Stimulated activated naive CD8-positive, alpha-beta T cell treated with anti-CD3 and anti-CD28 coated beads, Interleukin-15, amount 100 ng/mL, for 72 hours (primary cell): ENCODE measurements at regions not wholly inside any gene's neighbourhood (a gene's known extent, or its start where the extent isn't known, plus 50 kb on each side); places are given as distances from the start of the nearest gene placed in this dataset.

Experiments used
- ATAC-seq: fragments of 150-1000 bp; cut with Tn5 transposase; 2 replicates; pipeline ENCODE4 v1.10.0; 2021; ENCODE audit warnings: mild to moderate bottlenecking, moderate library complexity
- DNase-seq, 2 donors: peaks; one replicate each; pipeline ENCODE4 v3.0.0; 2021 to 2022
- H3K27ac Mint-ChIP-seq, 2 donors: one replicate each; pipeline ENCODE4 v1.8.0; 2022; ENCODE audit warnings: mild to moderate bottlenecking in 2 of 2, mixed read lengths in 2 of 2, moderate library complexity in 2 of 2
- H3K27me3 Mint-ChIP-seq: one replicate; pipeline ENCODE4 v1.8.0; 2022; ENCODE audit warnings: mixed read lengths
- H3K4me1 Mint-ChIP-seq: one replicate; pipeline ENCODE4 v1.8.0; 2022; ENCODE audit warnings: mild to moderate bottlenecking, mixed read lengths
- H3K4me3 Mint-ChIP-seq, 2 donors: one replicate each; pipeline ENCODE4 v1.8.0; 2022; ENCODE audit warnings: mild to moderate bottlenecking in 2 of 2, mixed read lengths in 2 of 2, moderate library complexity in 1 of 2
- H3K9me3 Mint-ChIP-seq, 2 donors: one replicate each; pipeline ENCODE4 v1.8.0; 2022; ENCODE audit warnings: mixed read lengths in 2 of 2

DNA sequence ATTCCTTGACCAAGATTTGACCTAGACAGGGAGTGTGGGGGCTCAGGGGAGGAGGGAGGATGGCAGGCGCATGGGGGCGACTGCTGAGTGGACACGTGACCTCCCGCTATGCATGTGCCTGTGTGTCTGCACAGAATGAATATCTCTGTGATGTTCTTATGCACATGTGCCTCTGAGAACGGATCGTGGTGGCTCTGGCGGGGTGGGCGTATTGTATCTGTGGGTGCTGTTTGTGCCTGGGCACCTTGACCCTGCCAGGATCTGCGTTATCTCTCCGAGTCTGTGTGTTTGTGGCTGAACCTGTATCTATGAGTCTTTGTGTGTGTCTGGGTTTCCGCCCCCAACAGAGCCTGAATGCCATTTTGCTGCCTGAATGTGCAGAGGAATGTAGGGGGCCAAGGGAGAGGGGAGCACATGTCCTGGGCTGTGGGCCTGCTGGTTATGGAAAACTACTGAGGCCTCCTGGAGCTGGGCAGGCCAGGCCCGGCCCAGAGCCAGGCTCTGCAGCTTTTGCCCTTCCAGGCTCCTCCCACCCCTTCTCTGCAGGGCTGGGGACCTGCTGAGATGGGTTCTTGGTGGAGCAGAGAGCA is 102.5 kb downstream of the EBNA1BP2 start:
- ATAC-seq (no peak), DNase-seq (no peak)
- no peak overlapping the region for H3K4me3 Mint-ChIP-seq
- H3K27me3 Mint-ChIP-seq = no peaks in the 10 kb centered on the region
- no peak overlapping the region for H3K27ac Mint-ChIP-seq
- H3K4me1 Mint-ChIP-seq = peaks cover 17% of the 10 kb centered on the region
- H3K9me3 Mint-ChIP-seq = no peaks in the 10 kb centered on the region

DNA sequence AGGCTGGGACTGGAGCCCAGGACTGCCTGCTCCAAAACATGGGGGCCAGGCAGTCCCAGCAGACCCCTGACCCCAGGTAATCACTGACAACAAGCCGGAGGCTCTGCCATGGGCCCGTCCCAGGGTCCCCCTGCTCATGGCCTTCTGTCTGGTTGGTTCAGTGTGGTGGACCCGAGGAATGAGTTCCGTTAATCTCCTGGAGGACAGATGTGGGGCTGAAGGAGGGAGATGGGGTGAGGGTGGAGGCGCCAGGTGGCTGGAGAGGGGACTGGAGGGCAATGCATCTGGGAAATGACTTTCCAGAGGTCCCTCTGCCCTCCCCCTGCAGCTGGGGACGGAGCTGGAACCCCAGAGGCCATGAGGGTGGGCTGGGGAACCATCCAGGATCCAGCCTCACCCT is 103.2 kb downstream of the EBNA1BP2 start:
- no peak for DNase-seq
- Mint-ChIP-seq H3K4me3 (no peak overlapping the region), H3K9me3 (no peaks in the 10 kb centered on the region)

DNA sequence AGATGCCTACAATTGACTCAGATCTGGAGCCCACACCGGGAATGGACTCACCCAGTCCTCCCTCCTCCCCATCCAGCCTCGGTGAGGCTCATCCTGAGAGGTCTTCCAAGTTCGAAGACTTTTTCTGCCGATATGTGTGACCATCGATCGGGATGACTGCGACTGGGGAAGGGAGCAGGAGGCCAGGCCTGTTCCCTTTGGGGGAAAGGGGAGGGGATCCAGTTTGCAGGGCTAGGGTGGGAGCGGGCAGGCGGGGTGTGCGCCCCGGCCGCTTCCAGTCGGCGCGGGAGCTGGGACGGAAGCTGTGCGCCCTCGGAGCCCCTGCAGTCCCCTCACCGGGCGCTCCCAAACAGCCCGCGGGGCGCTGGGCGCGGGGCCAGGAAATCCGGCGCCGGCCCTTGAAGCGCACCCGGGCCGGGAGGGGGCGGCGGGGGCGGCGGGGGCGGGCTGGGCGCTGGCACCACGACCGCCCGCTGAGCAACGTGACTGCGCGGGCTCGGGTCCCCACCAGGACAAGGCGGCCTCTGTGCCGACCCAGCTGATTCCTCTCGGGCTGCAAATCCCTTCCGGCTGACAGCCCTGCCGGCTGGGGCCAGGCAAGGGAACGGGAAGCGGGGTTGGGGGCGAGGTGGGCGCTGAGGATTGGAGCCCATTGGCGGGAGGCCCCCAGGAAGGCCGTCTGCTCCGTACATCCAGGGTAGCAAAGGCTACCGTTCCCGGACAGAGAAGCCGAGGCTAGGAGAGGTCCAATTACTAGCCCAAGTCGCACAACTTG is 103.9 kb downstream of the EBNA1BP2 start:
- Mint-ChIP-seq H3K9me3 (no peaks in the 10 kb centered on the region), H3K27ac (no peak overlapping the region), H3K4me3 (peak overlapping the region; percentile 41 to 46), H3K27me3 (no peaks in the 10 kb centered on the region), H3K4me1 (peaks cover 11% of the 10 kb centered on the region)
- ATAC-seq (peak; percentile 47), DNase-seq (no peak)

More for the DNA sequence above, 103.2 kb downstream of the EBNA1BP2 start:
- peaks cover 17% of the 10 kb centered on the region for H3K4me1 Mint-ChIP-seq
- ATAC-seq = no peak
- no peaks in the 10 kb centered on the region for H3K27me3 Mint-ChIP-seq
- no peak overlapping the region for H3K27ac Mint-ChIP-seq

DNA sequence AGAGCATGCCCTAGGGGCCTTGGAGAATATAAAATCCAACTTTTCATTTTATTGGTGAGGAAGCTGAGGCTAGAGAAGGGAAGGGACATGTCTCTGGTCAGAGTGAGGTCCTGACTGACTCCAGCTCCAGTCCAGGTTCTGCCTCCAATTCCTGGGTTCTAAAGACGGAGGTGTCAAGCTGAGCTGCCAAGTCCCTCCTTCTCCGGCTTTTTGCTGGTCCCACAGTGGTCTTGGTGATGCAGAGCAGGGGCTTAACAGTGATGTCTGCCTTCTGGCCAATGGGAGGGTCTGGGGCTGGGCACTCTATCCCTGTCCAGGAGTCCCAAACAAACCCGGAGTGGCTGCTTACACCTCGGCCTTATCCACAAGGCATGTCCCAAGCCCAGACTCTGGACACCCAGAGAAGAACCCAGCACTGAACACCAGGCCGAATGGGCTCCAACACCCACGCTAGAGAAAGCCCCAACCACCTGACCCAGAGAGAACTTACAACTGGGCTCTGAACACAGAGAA is 104.8 kb downstream of the EBNA1BP2 start:
- H3K27ac Mint-ChIP-seq = no peak overlapping the region
- H3K27me3 Mint-ChIP-seq = no peaks in the 10 kb centered on the region
- ATAC-seq (no peak), DNase-seq (no peak)
- H3K9me3 Mint-ChIP-seq = no peaks in the 10 kb centered on the region
- peaks cover 11% of the 10 kb centered on the region for H3K4me1 Mint-ChIP-seq
- peak overlapping the region; percentile 41 to 46 for H3K4me3 Mint-ChIP-seq

DNA sequence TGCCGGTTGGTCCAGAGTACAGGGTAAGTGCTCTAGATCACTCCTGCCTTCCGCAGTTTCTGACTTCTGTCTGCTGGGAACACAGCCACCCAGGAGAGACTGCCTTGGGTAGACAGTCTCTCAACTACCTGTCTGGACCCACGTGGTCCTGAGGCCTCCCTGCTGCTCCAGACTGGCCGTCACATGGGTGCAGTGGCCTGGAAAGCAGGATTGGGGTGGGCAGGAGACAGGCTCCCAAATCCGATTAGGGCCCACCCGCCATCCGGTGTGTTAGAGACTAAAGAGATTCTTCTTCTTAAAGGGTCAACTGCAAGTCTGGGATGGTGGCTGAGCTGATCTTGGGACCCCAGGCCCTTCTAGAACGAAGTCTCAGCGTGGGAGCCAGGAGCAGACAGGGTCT is 105.5 kb downstream of the EBNA1BP2 start:
- Mint-ChIP-seq H3K27me3 (no peaks in the 10 kb centered on the region), H3K27ac (no peak overlapping the region), H3K4me1 (peaks cover 11% of the 10 kb centered on the region), H3K4me3 (no peak overlapping the region), H3K9me3 (no peaks in the 10 kb centered on the region)
- no peak for DNase-seq
- ATAC-seq = no peak

DNA sequence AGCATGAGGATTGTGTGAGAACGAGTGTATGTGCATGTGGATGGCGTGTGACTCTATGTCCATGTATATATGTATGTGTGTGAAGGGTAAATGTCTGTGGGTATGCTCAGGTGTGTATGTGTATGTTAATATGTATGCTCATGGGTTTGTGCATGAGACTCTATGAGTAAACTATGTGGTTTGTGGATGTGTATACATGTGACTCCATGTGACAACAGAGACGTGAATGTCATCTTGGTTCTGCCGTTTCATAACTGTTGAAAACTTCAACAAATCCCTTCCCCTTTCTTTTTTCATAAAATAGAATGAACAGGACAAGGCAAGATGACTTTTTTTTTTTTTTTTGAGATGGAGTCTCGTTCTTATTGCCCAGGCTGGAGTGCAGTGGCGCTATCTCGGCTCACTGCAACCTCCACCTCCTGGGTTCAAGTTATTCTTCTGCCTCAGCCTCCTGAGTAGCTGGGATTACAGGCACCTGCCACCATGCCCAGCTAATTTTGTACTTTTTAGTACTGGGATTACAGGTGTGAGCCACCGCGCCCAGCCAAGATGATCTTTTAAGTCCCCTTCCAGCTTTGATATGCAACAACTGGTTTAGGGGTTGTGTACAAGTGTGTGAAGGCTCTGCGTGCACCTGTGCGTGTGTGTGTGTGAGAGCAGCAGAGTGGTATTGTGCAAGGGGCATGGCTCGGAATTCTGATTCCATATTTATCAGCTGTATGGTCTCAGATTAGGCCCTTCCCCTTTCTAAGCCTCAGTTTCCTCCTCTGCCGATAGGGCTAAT is 106.3 kb downstream of the EBNA1BP2 start:
- ATAC-seq (no peak), DNase-seq (no peak)
- H3K4me3 Mint-ChIP-seq = no peak overlapping the region
- H3K4me1 Mint-ChIP-seq = peaks cover 11% of the 10 kb centered on the region
- no peak overlapping the region for H3K27ac Mint-ChIP-seq
- H3K9me3 Mint-ChIP-seq = no peaks in the 10 kb centered on the region
- no peaks in the 10 kb centered on the region for H3K27me3 Mint-ChIP-seq

DNA sequence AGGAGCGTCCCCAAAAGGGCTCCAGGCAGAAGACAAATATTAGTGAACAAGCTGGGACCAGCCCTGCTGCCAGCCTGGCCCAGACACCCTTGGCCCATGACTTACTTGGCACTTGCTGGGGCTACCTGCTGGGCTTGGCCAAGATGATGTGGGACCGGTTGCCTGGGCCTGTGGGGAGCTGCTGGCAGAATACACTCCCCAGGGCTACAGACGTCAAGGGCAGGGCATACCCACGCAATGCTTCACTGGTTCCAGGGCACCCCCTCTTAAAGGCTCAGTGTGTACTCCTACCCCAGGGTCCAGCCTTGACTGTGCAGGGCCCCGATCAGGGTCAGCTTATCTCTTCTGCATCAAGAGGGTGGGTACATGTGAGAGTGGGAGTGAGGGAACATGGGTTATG is 106.5 kb upstream of the SLC2A1 start:
- no peaks in the 10 kb centered on the region for H3K9me3 Mint-ChIP-seq
- H3K4me1 Mint-ChIP-seq = peaks cover 11% of the 10 kb centered on the region
- H3K27me3 Mint-ChIP-seq = no peaks in the 10 kb centered on the region
- no peak overlapping the region for H3K4me3 Mint-ChIP-seq
- ATAC-seq = no peak
- DNase-seq = no peak
- no peak overlapping the region for H3K27ac Mint-ChIP-seq

DNA sequence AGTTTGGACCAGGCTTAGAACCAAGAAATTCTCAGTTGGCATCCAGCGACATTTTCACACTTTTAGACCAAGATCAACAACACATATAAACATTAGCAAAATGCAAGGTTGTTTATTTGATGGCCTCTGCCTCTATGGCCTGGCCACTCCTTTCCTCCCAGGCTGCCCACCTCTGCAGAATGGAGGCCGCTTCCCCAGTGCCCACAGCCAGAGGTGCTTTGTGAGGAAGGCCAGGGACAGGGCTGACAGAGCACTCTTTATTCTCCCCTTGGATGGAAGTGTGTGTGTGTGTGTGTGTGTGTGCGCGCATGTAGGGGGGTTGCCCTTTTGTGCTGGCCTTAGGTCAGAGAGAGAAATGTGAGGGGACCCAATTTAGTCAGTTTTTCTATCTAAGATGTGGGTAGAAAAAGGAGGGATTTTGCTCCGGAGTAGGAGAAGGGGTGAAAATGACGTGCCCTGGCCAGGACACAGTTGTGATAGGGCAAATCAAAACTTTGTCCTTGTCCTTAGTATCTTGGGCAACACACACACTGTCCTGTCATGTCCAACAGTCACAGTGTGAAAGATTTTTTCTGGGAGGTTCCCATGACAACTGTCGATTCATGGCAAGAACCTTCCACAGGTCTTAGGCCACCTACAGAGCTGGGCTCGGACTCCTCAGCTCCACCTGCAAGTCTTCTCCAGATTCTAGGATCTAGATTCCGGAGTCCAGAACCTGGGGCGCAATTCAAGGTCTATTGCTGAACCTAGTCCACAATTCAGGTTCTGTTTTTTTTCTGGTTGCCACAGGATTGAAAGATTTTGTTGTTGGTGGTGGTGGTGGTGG is 104.9 kb upstream of the SLC2A1 start:
- Mint-ChIP-seq H3K27ac (no peak overlapping the region), H3K4me1 (peaks cover 17% of the 10 kb centered on the region), H3K27me3 (no peaks in the 10 kb centered on the region), H3K9me3 (no peaks in the 10 kb centered on the region), H3K4me3 (no peak overlapping the region)
- ATAC-seq (no peak), DNase-seq (no peak)

DNA sequence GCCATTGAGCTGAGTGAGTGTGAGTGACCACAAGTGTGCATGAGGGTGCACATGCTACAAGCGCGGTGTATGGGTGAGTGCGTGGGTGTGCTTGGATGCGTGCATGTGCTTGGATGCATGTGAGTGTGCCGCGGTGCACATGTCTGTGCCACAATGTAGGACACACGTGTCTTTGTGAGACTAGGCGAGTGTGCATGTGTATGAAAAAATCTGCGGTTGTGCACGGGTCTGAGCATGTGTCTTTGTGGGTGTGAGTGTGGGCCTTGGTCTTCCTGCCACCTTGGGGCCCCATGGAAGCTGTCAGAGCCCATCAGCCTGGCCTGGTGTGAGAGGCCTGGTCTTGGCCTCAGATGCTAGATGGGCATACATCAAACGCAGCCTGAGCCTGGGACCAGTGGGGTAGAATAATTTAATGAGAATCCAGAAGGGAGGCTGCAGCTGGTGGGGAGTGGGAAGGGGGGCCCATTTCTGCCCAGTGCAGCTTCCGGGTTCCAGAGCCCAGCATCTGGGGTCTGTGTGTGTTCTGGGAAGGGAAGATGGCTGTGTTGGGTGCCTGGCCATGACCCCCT is 103.9 kb upstream of the SLC2A1 start:
- ATAC-seq (no peak), DNase-seq (no peak)
- Mint-ChIP-seq H3K4me1 (peaks cover 24% of the 10 kb centered on the region), H3K4me3 (no peak overlapping the region), H3K27ac (no peak overlapping the region), H3K9me3 (no peaks in the 10 kb centered on the region), H3K27me3 (no peaks in the 10 kb centered on the region)

DNA sequence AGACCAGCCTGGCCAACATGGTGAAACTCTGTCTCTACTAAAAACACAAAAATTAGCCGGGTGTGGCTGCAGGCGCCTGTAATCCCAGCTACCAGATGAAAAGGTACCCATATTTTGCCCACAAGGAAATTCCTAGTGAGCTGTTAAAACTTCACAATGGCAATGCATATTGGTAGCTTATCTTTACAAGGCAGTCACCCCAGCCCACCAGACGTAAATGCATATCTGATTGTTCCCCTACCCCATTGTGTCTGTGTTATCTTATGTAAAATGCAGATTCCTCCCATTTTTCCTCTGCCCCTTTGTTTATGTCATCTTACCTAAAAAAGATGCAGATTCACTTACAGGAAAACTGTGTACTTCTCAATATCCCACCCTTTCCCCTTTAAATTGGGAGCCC is 103.1 kb upstream of the SLC2A1 start:
- ATAC-seq (no peak), DNase-seq (no peak)
- Mint-ChIP-seq H3K9me3 (no peaks in the 10 kb centered on the region), H3K4me3 (no peak overlapping the region), H3K4me1 (peaks cover 21% of the 10 kb centered on the region), H3K27me3 (no peaks in the 10 kb centered on the region), H3K27ac (no peak overlapping the region)

DNA sequence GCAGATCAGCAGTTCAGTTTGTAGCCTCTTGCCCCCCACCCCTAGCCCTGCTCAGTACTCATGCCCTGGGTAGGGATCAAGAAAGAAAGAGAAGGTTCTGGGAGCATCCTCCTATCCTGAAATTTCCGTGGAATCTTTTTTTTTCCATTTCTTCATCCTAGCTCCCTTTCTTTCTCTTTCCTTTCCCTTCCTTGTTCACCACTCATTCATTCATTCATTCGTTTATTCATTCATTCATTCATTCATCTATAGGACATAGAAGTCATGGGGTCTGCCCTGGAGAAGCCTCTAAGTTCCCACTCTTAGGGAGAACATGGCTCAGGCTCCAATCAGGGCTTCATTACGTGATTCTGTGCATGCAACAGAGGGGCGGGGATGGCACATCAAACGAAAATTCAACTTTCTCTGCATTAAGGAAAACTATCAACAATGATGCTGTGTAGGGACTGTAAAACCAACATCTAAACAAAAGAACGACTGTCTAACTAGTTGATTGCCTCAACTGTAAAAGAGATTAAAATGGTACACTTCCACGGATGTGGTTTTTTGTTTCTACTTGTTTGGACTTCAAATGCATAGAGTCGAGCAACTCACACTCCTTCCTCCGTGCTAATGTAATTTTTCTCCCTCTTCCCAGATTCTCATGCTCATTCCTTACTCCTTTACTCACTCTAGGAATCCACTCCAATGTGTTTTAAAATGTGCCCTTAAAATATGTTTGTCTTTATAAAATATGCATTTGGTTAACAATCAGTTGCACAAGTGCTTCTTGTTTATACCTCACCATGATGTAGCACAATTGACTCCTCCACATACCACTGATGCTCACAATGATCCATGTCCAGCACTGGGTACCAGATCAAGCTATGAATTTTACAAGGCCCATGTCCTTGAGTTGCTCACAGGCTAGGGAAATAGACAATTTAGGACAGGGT is 101.2 kb upstream of the SLC2A1 start:
- Mint-ChIP-seq H3K27ac (no peak overlapping the region), H3K27me3 (no peaks in the 10 kb centered on the region), H3K4me3 (no peak overlapping the region), H3K4me1 (peaks cover 19% of the 10 kb centered on the region), H3K9me3 (no peaks in the 10 kb centered on the region)
- ATAC-seq (no peak), DNase-seq (no peak)

DNA sequence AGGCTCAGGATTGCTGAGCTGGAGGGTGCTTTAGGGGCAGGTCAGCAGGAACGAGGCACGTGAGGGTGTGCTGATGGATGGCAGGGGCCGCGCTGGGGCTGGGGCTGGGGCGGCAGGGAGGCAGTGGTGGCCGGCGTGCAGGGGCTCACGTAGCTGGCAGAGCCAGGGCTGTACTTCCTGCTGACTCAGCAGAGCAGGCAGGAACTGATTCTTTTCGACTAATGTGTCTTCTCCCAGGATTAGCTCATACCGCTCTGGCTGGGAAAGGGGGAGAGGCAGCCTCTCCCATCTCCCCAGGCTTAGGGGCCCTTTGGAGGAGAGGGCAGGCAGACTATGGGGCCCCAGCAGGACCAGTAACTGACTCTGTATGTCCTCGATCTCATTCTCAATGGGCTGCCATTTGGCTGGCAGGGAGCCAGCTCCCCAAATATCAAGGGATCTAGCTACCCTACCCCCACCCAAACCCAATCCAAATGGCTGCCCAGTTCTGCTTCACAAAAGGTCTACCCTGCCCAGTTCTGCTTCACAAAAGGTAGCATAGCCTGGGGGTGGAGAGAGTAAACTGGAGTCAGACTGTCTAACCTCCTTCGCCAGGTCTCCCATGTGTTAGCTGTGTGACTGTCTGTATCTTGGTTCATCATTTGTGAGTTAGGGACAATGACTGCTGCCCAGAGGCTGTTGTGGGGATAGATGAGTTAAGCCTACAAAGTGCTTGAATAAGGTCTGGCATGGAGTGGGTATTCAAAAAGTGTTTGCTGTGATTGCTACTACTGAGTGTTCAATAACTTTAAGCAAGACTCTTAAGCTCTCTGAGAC is 100.1 kb upstream of the SLC2A1 start:
- no peaks in the 10 kb centered on the region for H3K27me3 Mint-ChIP-seq
- peaks cover 19% of the 10 kb centered on the region for H3K4me1 Mint-ChIP-seq
- peak overlapping the region; percentile 36 to 93 for H3K27ac Mint-ChIP-seq
- ATAC-seq (no peak), DNase-seq (no peak)
- H3K4me3 Mint-ChIP-seq = peak overlapping the region; percentile 5 to 54
- H3K9me3 Mint-ChIP-seq = no peaks in the 10 kb centered on the region

DNA sequence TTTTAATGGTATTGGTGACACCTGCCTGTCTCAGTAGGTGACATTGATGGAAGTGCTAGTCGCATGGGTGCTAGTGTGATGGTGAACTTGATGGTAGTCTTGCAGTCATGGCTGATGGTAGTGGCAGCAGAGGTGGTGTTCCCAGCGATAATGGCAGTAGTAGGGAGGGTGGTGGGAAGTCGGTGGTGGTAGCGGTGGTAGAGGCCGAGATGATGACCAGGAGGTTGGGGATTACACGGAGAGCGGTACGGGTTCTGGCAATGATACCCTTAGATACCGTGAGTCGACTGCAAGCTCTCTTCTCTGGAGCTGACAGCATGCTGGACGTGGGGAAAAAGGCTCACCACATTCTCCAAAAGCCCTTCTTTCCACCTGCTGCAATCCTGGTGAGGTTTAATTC is 99.4 kb upstream of the SLC2A1 start:
- ATAC-seq = no peak
- peak overlapping the region in 1 of 2 donors; percentile 54 for H3K4me3 Mint-ChIP-seq
- no peaks in the 10 kb centered on the region for H3K27me3 Mint-ChIP-seq
- no peak for DNase-seq
- H3K9me3 Mint-ChIP-seq = no peaks in the 10 kb centered on the region
- H3K4me1 Mint-ChIP-seq = peaks cover 19% of the 10 kb centered on the region
- H3K27ac Mint-ChIP-seq = peak overlapping the region in 1 of 2 donors; percentile 36
